ENCODE measurements at regions not wholly inside any gene's neighbourhood (a gene's known extent, or its start where the extent isn't known, plus 50 kb on each side); places are given as distances from the start of the nearest gene placed in this dataset.
"Not testable (repeated sequence)": the region's sequence is repeated elsewhere in the genome, so short reads cannot be mapped to it uniquely, and the experiment has no call there.

GRCh38 chr7:113633073-113633472, 285.7 kb downstream of the PPP1R3A start:
- in situ Hi-C loops (cut with HindIII; ENCODE audit: low sequenced_read_pairs), result no loop called here
- DNase-seq (ENCODE audit: low spot score), result no peak

DNA sequence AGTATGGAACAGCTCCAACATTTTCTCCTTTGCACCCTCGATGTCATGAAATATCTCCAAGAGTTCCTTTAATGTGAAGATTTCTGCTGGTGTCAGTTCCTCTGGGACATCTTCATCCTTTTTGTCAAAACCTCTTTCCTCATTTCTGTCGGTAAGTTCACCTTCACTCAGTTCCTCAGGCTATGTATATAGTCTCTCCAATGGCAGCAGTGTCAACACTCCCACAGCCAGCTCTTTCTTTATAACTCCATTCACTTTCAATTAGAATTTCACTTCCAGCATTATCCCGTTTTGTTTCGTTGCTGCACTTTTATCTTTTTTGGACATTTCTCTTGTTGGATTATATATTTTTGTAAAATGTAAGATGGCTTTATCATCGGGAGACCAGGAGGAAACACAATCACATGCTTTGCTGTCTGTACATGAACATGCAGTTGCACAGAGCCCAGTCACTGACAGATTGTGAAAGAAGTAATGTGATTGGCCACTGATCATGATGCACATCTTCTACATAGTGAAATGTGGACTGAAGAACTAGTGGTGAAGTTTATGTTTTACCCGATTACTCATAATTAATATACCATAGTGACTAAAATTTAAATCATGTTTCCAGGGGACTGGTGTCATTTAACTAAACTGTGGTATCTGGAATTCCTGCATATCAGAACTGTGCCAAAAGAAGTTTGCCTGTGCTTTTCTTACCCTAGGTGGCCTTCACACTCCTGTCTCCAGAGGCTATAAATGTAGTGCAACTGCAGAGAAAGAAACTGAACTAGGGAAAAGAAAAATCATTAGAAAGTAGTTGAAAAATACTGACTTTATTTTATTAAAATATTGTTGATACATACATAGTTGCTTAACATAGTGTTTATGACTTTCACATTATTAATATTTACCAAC, 289.6 kb downstream of the PPP1R3A start:
- in situ Hi-C loops (cut with HindIII; ENCODE audit: low sequenced_read_pairs), result no loop called here
- no peak for DNase-seq (ENCODE audit: low spot score)

DNA sequence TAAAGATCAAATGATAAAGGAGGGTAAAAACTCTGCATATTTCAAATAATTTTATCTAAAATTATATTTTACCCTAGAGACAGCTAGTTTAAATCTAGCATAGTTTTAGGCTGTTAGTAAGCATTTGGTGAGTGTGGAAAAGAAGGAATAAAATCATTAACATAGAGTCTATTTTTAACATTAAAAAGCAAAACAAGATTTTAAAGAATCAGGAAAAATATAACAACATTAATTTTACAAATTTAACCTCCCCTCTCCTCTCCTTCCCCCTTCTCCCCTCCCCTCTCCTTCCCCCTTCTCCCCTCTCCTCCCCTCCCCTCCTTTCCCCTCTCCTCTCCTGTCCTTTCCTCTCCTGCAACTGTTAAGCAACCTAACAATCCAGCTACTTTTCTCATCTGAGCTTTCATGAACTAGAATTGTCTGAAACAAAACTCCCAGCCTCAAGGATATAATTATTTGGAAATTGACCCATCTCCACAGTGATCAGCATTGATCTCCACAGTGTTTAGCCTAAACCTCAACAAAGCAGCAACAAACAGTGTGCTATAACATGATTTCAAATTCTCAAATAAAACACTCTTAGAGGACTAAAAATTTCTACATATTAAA, 293.2 kb downstream of the PPP1R3A start:
- in situ Hi-C loops (cut with HindIII; ENCODE audit: low sequenced_read_pairs), result no loop called here
- DNase-seq (ENCODE audit: low spot score), result no peak

DNA sequence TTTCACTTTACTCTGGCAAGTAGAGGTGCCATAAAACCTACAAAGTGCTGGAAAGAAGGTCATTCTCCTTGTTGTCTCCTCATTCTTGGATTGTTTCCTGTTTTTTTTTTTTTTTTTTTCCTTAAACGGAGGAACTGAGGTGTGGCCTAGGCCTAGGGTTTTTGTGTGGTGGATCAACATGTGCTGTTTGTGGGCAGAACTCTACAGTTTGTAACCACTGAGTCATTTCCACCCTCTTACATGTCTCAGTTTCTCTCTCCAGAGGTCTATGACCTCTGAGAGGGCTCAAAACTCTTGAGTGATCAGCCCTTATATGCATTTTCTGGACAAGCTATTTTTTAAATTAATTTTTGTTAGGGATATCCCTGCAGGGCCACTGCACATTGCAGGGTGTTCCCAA, 296.0 kb downstream of the PPP1R3A start:
- in situ Hi-C loops (cut with HindIII; ENCODE audit: low sequenced_read_pairs), result no loop called here
- no peak for DNase-seq (ENCODE audit: low spot score)

GRCh38 chr7:113610572-113610971, 308.2 kb downstream of the PPP1R3A start:
- DNase-seq (ENCODE audit: low spot score), result no peak
- in situ Hi-C loops (cut with HindIII; ENCODE audit: low sequenced_read_pairs), result no loop called here

GRCh38 chr7:113608782-113609181, 310.0 kb downstream of the PPP1R3A start:
- in situ Hi-C loops (cut with HindIII; ENCODE audit: low sequenced_read_pairs), result no loop called here
- DNase-seq (ENCODE audit: low spot score), result no peak

DNA sequence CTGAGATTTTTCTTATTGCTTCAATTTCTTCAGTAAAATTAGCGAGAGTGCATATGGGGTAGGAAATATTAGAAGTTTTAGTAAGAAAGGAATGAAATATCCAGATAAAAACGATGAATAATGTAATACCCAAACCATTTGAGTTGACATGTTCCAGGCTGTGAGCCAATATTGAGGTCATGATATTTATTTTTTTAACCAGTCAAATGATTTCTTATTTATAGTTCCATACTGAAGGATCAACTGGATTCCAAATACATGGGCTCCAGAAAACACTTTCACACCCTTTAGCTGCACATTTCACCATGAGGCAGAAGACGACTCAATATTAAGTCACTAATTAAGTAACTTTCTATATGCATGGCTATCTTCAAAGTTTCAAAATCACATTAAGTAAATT, 312.5 kb downstream of the PPP1R3A start:
- DNase-seq (ENCODE audit: low spot score), result no peak
- in situ Hi-C loops (cut with HindIII; ENCODE audit: low sequenced_read_pairs), result no loop called here

DNA sequence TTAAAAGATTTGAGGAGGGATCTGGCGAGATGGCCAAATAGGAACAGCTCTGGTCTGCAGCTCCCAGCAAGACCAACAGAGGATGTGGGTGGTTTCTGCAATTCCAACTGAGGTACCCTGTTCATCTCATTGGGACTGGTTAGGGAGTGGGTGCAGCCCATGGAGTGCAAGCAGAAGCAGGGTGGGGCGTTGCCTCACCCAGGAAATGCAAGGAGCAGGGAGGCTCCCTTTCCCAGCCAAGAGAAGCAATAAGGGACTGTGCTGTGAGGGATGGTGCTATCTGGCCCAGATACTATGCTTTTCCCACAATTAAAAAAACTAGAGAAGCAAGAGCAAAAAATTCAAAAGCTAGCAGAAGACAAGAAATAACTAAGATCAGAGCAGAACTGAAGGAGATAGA, 318.4 kb downstream of the PPP1R3A start:
- DNase-seq (ENCODE audit: low spot score); in situ Hi-C loops (cut with HindIII; ENCODE audit: low sequenced_read_pairs): not testable (repeated sequence)

DNA sequence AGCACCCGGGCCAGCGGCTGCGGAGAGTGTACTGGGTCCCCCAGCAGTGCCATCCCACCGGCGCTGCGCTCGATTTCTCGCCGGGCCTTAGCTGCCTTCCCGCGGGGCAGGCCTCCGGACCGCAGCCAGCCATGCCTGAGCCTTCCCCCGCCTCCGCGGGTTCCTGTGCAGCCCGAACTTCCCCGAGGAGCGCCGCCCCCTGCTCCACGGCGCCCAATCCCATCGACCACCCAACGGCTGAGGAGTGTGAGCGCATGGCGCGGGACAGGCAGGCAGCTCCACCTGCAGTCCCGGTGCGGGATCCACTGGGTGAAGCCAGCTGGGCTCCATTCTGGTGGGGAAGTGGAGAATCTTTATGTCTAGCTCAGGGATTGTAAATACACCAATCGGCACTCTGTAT, 325.4 kb downstream of the PPP1R3A start:
- DNase-seq (ENCODE audit: low spot score); in situ Hi-C loops (cut with HindIII; ENCODE audit: low sequenced_read_pairs): not testable (repeated sequence)

DNA sequence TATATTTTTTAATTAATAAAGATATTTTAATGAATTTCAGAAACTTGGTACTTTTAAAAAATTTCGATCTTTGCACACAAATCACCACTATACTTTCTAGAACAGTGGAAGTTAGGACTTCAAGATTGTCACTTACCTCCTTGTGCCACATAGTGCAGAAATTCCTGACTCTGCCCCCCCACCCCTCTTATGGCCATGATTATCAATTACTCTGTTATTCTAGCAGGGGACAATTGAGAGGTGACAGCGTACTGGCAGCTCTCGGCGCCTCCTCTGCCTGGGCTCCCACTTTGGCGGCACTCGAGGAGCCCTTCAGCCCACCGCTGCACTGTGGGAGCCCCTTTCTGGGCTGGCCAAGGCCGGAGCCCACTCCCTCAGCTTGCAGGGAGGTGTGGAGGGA, 325.9 kb downstream of the PPP1R3A start:
- in situ Hi-C loops (cut with HindIII; ENCODE audit: low sequenced_read_pairs); DNase-seq (ENCODE audit: low spot score): not testable (repeated sequence)

DNA sequence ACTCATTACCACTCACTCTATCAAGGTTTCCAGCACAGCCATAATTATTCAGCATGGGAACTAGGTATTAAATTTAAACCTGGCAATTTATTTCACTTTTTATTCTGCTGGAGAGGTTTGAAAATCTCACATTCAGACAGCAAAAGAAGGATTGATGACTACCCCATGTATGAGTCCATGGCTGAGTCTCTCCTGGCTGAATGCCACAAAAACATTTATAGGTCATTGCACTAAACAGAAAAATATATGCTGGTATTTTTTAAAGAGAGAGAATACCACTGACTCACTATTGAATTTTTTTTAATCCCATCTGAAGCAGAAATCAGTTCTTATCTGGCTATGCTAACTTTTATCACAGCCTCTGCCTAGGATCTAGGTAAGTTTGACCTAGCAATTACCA, 336.3 kb downstream of the PPP1R3A start:
- in situ Hi-C loops (cut with HindIII; ENCODE audit: low sequenced_read_pairs), result no loop called here
- no peak for DNase-seq (ENCODE audit: low spot score)

- in situ Hi-C loops (cut with HindIII; ENCODE audit: low sequenced_read_pairs); DNase-seq (ENCODE audit: low spot score): not testable (repeated sequence)
Observed at GRCh38 chr7:113563257-113563656, 355.6 kb downstream of the PPP1R3A start.

DNA sequence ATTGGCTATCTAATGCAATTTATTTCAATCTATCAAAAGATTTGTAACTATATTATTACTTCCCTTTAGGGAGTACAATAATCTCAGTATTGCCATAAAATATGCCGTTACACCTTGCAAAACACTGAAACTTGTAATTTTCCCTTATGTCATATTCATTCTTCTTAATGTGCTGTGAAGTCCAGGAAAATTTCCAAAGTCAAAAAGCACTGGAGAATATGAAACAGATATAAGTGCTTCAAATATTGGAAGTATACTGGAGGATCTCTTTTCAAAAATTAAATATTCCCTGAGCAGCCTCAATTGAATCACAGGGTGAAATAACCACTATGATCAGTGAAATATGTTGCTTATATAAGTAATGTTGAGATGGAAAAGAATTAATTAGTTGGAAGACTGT, 356.0 kb downstream of the PPP1R3A start:
- no peak for DNase-seq (ENCODE audit: low spot score)
- in situ Hi-C loops (cut with HindIII; ENCODE audit: low sequenced_read_pairs), result no loop called here

DNA sequence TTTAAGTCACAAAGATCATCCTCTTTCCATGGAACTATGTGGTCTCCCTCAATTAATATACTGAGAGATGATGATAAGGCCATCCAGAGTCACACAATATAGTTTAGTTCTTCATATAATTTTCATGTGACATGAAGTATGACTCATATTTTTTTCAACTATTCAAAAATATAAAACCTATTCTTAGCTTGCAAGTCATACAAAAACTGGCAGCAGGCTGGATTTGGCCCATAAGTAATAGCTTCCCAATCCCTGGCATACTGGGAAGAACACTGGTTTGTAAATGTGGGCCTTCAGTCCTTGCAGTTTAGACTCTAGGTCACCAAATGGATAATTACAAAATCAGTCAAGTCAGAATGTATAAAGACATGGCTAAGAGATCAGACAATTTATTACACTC, 356.6 kb downstream of the PPP1R3A start:
- no peak for DNase-seq (ENCODE audit: low spot score)
- in situ Hi-C loops (cut with HindIII; ENCODE audit: low sequenced_read_pairs), result no loop called here

DNA sequence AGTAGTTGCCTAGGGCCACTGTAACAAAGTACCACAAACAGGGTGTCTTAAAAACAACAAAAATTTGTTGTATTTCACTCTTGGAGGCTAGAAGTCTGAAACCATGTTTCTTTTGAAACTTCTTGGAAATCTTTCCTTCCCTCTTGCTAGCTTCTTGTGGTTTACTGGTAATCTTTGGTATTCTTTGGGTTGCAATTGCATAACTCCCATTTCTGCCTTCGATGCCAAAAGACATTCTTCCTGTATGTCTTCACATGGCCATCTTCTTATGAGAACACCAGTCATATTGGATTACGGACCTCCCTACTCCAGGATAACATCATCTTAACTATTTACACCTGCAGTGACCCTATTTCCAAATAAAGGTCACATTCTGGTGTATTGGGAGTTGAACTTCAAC, 357.4 kb downstream of the PPP1R3A start:
- in situ Hi-C loops (cut with HindIII; ENCODE audit: low sequenced_read_pairs), result no loop called here
- DNase-seq (ENCODE audit: low spot score), result no peak

DNA sequence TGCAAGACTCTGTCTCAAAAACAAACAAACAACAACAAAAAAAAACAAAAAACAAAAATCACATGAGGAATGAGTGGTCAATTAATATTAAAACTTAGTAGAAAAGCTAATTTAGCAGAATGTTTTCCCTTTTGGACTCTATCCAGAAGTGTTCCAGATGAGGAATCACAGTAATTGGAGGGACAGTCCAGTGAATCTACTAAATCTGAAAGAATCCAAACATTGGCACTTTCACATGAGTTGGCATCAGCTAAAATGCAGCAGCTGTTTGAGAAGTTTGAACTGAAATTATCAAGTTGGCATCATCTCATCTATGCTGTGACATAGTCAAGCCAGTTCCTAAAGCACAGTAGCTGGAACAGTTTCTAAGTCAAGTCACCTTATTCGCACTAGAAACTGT, 367.8 kb downstream of the PPP1R3A start:
- no peak for DNase-seq (ENCODE audit: low spot score)

DNA sequence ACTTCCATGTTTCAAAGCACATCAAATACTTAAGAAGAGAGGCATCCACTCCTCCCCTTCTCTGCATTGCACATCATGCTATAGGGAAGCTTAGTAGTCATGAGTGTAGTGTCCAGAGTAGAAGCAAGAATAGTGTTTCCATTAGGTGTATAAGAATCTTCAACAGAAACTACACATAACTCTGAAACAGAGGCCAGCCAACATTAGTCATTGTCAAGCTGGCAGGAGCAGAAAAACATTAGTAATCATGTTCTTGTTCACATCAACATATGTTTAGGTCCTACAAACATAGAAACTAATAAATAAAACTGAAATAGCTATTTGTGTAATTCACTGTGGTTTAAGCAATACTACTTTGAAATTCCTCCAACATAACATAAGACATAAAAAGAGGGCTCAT, 370.2 kb downstream of the PPP1R3A start:
- in situ Hi-C loops (cut with HindIII; ENCODE audit: low sequenced_read_pairs), result no loop called here
- DNase-seq (ENCODE audit: low spot score), result no peak

More for the DNA sequence above, 367.8 kb downstream of the PPP1R3A start:
- in situ Hi-C loops (cut with HindIII; ENCODE audit: low sequenced_read_pairs), result no loop called here

DNA sequence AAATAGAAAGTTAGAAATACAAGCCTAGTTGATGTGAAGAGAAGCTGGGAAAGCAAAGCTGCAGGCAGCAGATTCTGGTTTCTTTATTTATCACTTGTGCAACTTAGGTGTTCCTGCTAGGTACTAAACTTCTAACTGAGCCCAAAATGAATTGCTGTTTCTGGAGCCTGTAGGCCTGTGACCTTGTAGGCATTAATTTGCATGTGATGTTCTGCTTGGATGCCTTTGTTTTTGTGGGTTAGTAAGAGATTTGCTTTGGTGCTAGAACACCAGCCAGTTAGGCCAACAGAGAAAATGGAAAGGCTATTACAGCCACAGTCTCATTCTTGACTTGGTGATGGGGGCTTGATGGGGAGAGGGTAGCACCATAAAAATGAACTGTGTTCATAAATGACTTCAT, 370.7 kb downstream of the PPP1R3A start:
- in situ Hi-C loops (cut with HindIII; ENCODE audit: low sequenced_read_pairs), result no loop called here
- DNase-seq (ENCODE audit: low spot score), result no peak

DNA sequence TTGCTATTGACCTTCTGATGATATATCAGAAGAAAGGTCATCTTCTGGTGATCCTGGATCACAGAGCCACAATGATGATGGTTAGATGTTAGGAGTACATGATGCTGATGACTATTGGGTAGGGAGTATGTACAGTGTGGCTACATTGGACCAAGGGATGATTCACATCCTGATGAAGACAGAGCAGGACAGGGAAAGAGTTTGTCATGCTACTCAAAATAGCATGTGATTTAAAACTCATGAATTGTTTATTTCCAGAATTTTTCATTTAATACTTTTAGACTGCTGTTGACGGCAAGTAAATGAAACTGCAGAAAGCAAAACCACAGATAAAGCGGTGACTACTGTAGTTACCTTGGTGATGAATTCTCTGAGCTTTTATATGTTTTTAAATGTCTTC, 397.3 kb downstream of the PPP1R3A start:
- in situ Hi-C loops (cut with HindIII; ENCODE audit: low sequenced_read_pairs), result no loop called here
- DNase-seq (ENCODE audit: low spot score), result no peak

GRCh38 chr7:113519472-113519871, 399.3 kb downstream of the PPP1R3A start:
- in situ Hi-C loops (cut with HindIII; ENCODE audit: low sequenced_read_pairs), result no loop called here
- no peak for DNase-seq (ENCODE audit: low spot score)

GRCh38 chr7:113504691-113505090, 386.3 kb upstream of the SMIM30 start:
- in situ Hi-C loops (cut with HindIII; ENCODE audit: low sequenced_read_pairs), result no loop called here
- no peak for DNase-seq (ENCODE audit: low spot score)

All from G401 (cell line).